Caco-2 (cell line): ENCODE measurements at regions not wholly inside any gene's neighbourhood (a gene's known extent, or its start where the extent isn't known, plus 50 kb on each side); places are given as distances from the start of the nearest gene placed in this dataset.
A peak's percentile ranks its signal among the peaks of the same experiment; 100 is the strongest.

Source experiments
- BruUV-seq: library from RNA; stranded (reverse); fragments of 400-500 nt; replicated peaks from 2 replicates; lab custom pipeline; 2021; lab: Mats Ljungman, UMichigan
- CTCF ChIA-PET: fragments of 300-600 bp; sonication (Branson Sonifier 250); formaldehyde crosslinking; loops from one replicate; lab custom pipeline; 2022; ENCODE audit warnings: antibody characterized with exemption; lab: Charles Lee
- POLR2A ChIA-PET: fragments of 300-600 bp; sonication (Branson Sonifier 250); formaldehyde crosslinking; loops from one replicate; lab custom pipeline; 2022; ENCODE audit warnings: antibody characterized with exemption; lab: Charles Lee
- DNase-seq, 2 experiments: peaks; one replicate each; pipeline versions ENCODE4 v3.0.0 to v3.0.0-alpha.2; 2020 to 2022
- H3K27me3 ChIP-seq: replicated peaks from 2 replicates; pipeline ENCODE4 v1.6.0; 2011; ENCODE audit warnings: low read length; ENCODE audit not compliant: control insufficient read depth, insufficient read depth
- H3K36me3 ChIP-seq: 2 replicates; pipeline ENCODE4 v1.5.1; 2011; ENCODE audit warnings: low read length; ENCODE audit not compliant: control insufficient read depth, insufficient read depth
- H3K4me1 ChIP-seq: fragments of 250-450 bp; sonication (Bioruptor Pico); 2 replicates; pipeline ENCODE4 v1.5.1; 2020; ENCODE audit warnings: mild to moderate bottlenecking
- H3K4me3 ChIP-seq: 2 replicates; pipeline ENCODE4 v1.5.1; 2011; ENCODE audit warnings: low read depth, mild to moderate bottlenecking, control low read depth, low read length
- H3K9me3 ChIP-seq: fragments of 250-450 bp; sonication (Bioruptor Pico); 2 replicates; pipeline ENCODE4 v1.5.1; 2020; ENCODE audit warnings: mild to moderate bottlenecking, moderate library complexity
- H3K27ac Mint-ChIP-seq: one replicate; pipeline ENCODE4 v1.8.0; 2022; ENCODE audit warnings: mixed read lengths; ENCODE audit not compliant: unreplicated experiment
- H3K27me3 Mint-ChIP-seq: one replicate; pipeline ENCODE4 v1.8.0; 2022; ENCODE audit warnings: mixed read lengths; ENCODE audit not compliant: insufficient read depth, unreplicated experiment
- H3K36me3 Mint-ChIP-seq: one replicate; pipeline ENCODE4 v1.8.0; 2022; ENCODE audit warnings: mild to moderate bottlenecking, mixed read lengths; ENCODE audit not compliant: insufficient read depth, unreplicated experiment
- H3K4me1 Mint-ChIP-seq: one replicate; pipeline ENCODE4 v1.8.0; 2022; ENCODE audit warnings: low read depth, mixed read lengths; ENCODE audit not compliant: unreplicated experiment
- H3K4me3 Mint-ChIP-seq: one replicate; pipeline ENCODE4 v1.8.0; 2022; ENCODE audit warnings: mild to moderate bottlenecking, moderate library complexity, mixed read lengths; ENCODE audit not compliant: unreplicated experiment
- H3K9me3 Mint-ChIP-seq: one replicate; pipeline ENCODE4 v1.8.0; 2022; ENCODE audit warnings: mixed read lengths; ENCODE audit not compliant: unreplicated experiment
- CTCF ChIP-seq, 2 experiments: fragments of 200-600 bp in 1 of 2; IDR thresholded peaks; 1 replicate in 1 of 2; 2 replicates in 1 of 2; pipeline versions ENCODE4 v1.5.1 to v1.8.0; 2011 to 2022; ENCODE audit warnings: antibody characterized with exemption in 1 of 2, control low read depth in 1 of 2, inconsistent platforms in 1 of 2, low read depth in 1 of 2, low read length in 1 of 2, mild to moderate bottlenecking in 1 of 2, moderate library complexity in 1 of 2; ENCODE audit not compliant: insufficient read depth in 1 of 2, severe bottlenecking in 1 of 2, unreplicated experiment in 1 of 2
- intact Hi-C: fragments of 100-400 bp; cut with micrococcal nuclease; formaldehyde crosslinking; loops from one replicate; pipeline ENCODE4 v1.10.0; 2022; ENCODE audit not compliant: unreplicated experiment

- intact Hi-C loops: no loop called here
- no TSS peak for BruUV-seq
- no peak overlapping the region for H3K4me3 ChIP-seq
- peaks cover 17% of the 10 kb centered on the region for H3K4me1 ChIP-seq
- H3K36me3 ChIP-seq: no peaks in the 10 kb centered on the region
- Mint-ChIP-seq H3K4me1 (peaks cover 29% of the 10 kb centered on the region), H3K4me3 (no peak overlapping the region), H3K27ac (peak overlapping the region; percentile 63), H3K27me3 (no peaks in the 10 kb centered on the region), H3K36me3 (no peaks in the 10 kb centered on the region), H3K9me3 (peaks cover 8% of the 10 kb centered on the region)
- TF ChIP-seq CTCF (IDR thresholded peaks at IDR 0.05; ENCODE audit: insufficient read depth in 1 of 2, low read depth in 1 of 2, low read length in 1 of 2, severe bottlenecking in 1 of 2, unreplicated experiment in 1 of 2): no peak
- H3K9me3 ChIP-seq: no peaks in the 10 kb centered on the region
- ChIA-PET CTCF (no interaction called here), POLR2A (no interaction called here)
- DNase-seq: no peak
- H3K27me3 ChIP-seq: no peaks in the 10 kb centered on the region
These were observed 74.6 kb upstream of the PTGFRN start for GRCh38 chr1:116835161-116835560.

GRCh38 chr1:116836099-116836498 is 73.6 kb upstream of the PTGFRN start:
- DNase-seq: no peak
- intact Hi-C loops: no loop called here
- H3K36me3 Mint-ChIP-seq: no peaks in the 10 kb centered on the region
- ChIA-PET CTCF (no interaction called here), POLR2A (no interaction called here)
- Histone ChIP-seq H3K9me3 (no peaks in the 10 kb centered on the region), H3K4me3 (no peak overlapping the region), H3K36me3 (no peaks in the 10 kb centered on the region), H3K4me1 (peaks cover 17% of the 10 kb centered on the region), H3K27me3 (no peaks in the 10 kb centered on the region)
- peaks cover 29% of the 10 kb centered on the region for H3K4me1 Mint-ChIP-seq
- no peak for TF ChIP-seq CTCF (IDR thresholded peaks at IDR 0.05; ENCODE audit: insufficient read depth in 1 of 2, low read depth in 1 of 2, low read length in 1 of 2, severe bottlenecking in 1 of 2, unreplicated experiment in 1 of 2)
- no peak overlapping the region for H3K4me3 Mint-ChIP-seq
- peaks cover 8% of the 10 kb centered on the region for H3K9me3 Mint-ChIP-seq
- H3K27ac Mint-ChIP-seq: no peak overlapping the region
- no peaks in the 10 kb centered on the region for H3K27me3 Mint-ChIP-seq
- no TSS peak for BruUV-seq

- no peaks in the 10 kb centered on the region for H3K36me3 ChIP-seq
- Mint-ChIP-seq H3K4me1 (no peaks in the 10 kb centered on the region), H3K4me3 (no peak overlapping the region), H3K36me3 (no peaks in the 10 kb centered on the region), H3K27ac (no peak overlapping the region), H3K9me3 (peaks cover 7% of the 10 kb centered on the region), H3K27me3 (no peaks in the 10 kb centered on the region)
- intact Hi-C loops: loop anchor here (5.0 kb wide), 1 partner anchor 81 kb away; no protein-coding TSS in a partner anchor
- BruUV-seq: no TSS peak
- no peaks in the 10 kb centered on the region for H3K9me3 ChIP-seq
- no peaks in the 10 kb centered on the region for H3K27me3 ChIP-seq
- H3K4me3 ChIP-seq: no peak overlapping the region
- no peak for DNase-seq
- POLR2A ChIA-PET: interaction anchor here (0.5 kb wide), 1 partner anchor 218 kb away, joined by 3 read pairs; the partner anchor contains the start of gene TTF2
- H3K4me1 ChIP-seq: no peaks in the 10 kb centered on the region
- CTCF ChIA-PET: interaction anchor here (0.6 to 1.1 kb wide), 2 partner anchors 12 to 78 kb away, joined by 3 to 5 read pairs; no protein-coding TSS in a partner anchor
- no peak for TF ChIP-seq CTCF (IDR thresholded peaks at IDR 0.05; ENCODE audit: insufficient read depth in 1 of 2, low read depth in 1 of 2, low read length in 1 of 2, severe bottlenecking in 1 of 2, unreplicated experiment in 1 of 2)
These were observed 68.0 kb upstream of the PTGFRN start for GRCh38 chr1:116841569-116842344.
